ENCODE measurements at regions not wholly inside any gene's neighbourhood (a gene's known extent, or its start where the extent isn't known, plus 50 kb on each side); places are given as distances from the start of the nearest gene placed in this dataset.
A peak's percentile ranks its signal among the peaks of the same experiment; 100 is the strongest.

GRCh38 chr13:50123862-50124535 lies 108.8 kb downstream of the KCNRG start:
- Histone ChIP-seq H3K9ac (ENCODE audit: low read length) (peak overlapping the region; percentile 93), H4K20me1 (ENCODE audit: insufficient read depth, low read length) (no peaks in the 10 kb centered on the region), H2AFZ (ENCODE audit: low read length) (no peak overlapping the region), H3K4me3 (ENCODE audit: low read depth, low read length, poor library complexity, severe bottlenecking) (peak overlapping the region; percentile 99), H3K36me3 (ENCODE audit: insufficient read depth, low read length) (peaks cover 43% of the 10 kb centered on the region), H3K27me3 (ENCODE audit: insufficient read depth, low read length) (no peaks in the 10 kb centered on the region), H3K4me1 (ENCODE audit: insufficient read depth, low read length, severe bottlenecking) (peaks cover 74% of the 10 kb centered on the region), H3K79me2 (ENCODE audit: insufficient read depth, low read length) (peaks cover 48% of the 10 kb centered on the region), H3K9me3 (ENCODE audit: low read length) (no peaks in the 10 kb centered on the region), H3F3A (ENCODE audit: insufficient read depth, low read length) (0 out of 2 replicates have a peak, but pooled peaks cover 3% of the 10 kb centered on the region), H3K27ac (ENCODE audit: low read depth, low read length, poor library complexity, severe bottlenecking) (peak overlapping the region; percentile 95), H3K9me2 (ENCODE audit: low read depth, low read length) (no peaks in the 10 kb centered on the region), H3K4me2 (ENCODE audit: low read length) (peak overlapping the region; percentile 92)
- TF ChIP-seq, protein P1, sequence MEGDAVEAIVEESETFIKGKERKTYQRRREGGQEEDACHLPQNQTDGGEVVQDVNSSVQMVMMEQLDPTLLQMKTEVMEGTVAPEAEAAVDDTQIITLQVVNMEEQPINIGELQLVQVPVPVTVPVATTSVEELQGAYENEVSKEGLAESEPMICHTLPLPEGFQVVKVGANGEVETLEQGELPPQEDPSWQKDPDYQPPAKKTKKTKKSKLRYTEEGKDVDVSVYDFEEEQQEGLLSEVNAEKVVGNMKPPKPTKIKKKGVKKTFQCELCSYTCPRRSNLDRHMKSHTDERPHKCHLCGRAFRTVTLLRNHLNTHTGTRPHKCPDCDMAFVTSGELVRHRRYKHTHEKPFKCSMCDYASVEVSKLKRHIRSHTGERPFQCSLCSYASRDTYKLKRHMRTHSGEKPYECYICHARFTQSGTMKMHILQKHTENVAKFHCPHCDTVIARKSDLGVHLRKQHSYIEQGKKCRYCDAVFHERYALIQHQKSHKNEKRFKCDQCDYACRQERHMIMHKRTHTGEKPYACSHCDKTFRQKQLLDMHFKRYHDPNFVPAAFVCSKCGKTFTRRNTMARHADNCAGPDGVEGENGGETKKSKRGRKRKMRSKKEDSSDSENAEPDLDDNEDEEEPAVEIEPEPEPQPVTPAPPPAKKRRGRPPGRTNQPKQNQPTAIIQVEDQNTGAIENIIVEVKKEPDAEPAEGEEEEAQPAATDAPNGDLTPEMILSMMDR (IDR thresholded peaks at IDR 0.05; ENCODE audit: low read length): no peak
- TF ChIP-seq EZH2 (IDR thresholded peaks at IDR 0.05; ENCODE audit: borderline replicate concordance, low read length): no peak

GRCh38 chr13:50124536-50125303 lies 109.5 kb downstream of the KCNRG start:
- Histone ChIP-seq H3K4me3 (ENCODE audit: low read depth, low read length, poor library complexity, severe bottlenecking) (peak overlapping the region; percentile 99), H2AFZ (ENCODE audit: low read length) (no peak overlapping the region), H3K9me3 (ENCODE audit: low read length) (no peaks in the 10 kb centered on the region), H3K9ac (ENCODE audit: low read length) (peak overlapping the region; percentile 100), H3K36me3 (ENCODE audit: insufficient read depth, low read length) (peaks cover 38% of the 10 kb centered on the region), H3K27me3 (ENCODE audit: insufficient read depth, low read length) (no peaks in the 10 kb centered on the region), H3F3A (ENCODE audit: insufficient read depth, low read length) (0 out of 2 replicates have a peak, but pooled peaks cover 3% of the 10 kb centered on the region), H3K27ac (ENCODE audit: low read depth, low read length, poor library complexity, severe bottlenecking) (peak overlapping the region; percentile 95), H3K4me1 (ENCODE audit: insufficient read depth, low read length, severe bottlenecking) (peaks cover 74% of the 10 kb centered on the region), H3K4me2 (ENCODE audit: low read length) (peak overlapping the region; percentile 84), H3K9me2 (ENCODE audit: low read depth, low read length) (no peaks in the 10 kb centered on the region), H4K20me1 (ENCODE audit: insufficient read depth, low read length) (no peaks in the 10 kb centered on the region), H3K79me2 (ENCODE audit: insufficient read depth, low read length) (peaks cover 43% of the 10 kb centered on the region)
- no peak for TF ChIP-seq EZH2 (IDR thresholded peaks at IDR 0.05; ENCODE audit: borderline replicate concordance, low read length)
- TF ChIP-seq, protein P1 (IDR thresholded peaks at IDR 0.05; ENCODE audit: low read length): no peak

DNA sequence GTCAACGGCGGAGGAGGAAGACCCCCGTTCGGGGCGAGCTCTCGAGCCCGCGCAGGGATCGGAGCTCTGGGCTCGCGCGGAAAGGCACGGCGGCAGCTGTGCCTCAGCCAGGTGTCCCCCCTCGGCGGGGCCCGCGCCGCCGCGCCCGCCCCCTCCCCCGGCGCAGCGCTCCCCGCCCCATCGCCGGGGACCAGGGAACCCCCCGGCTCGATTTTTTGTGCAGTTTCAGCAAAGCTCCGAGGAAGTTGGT lies 110.0 kb downstream of the KCNRG start:
- TF ChIP-seq, protein P1 (IDR thresholded peaks at IDR 0.05; ENCODE audit: low read length): no peak
- TF ChIP-seq EZH2 (IDR thresholded peaks at IDR 0.05; ENCODE audit: borderline replicate concordance, low read length): no peak
- Histone ChIP-seq H2AFZ (ENCODE audit: low read length) (no peak overlapping the region), H3K4me2 (ENCODE audit: low read length) (peak overlapping the region; percentile 84), H3F3A (ENCODE audit: insufficient read depth, low read length) (0 out of 2 replicates have a peak, but pooled peaks cover 3% of the 10 kb centered on the region), H4K20me1 (ENCODE audit: insufficient read depth, low read length) (no peaks in the 10 kb centered on the region), H3K36me3 (ENCODE audit: insufficient read depth, low read length) (peaks cover 33% of the 10 kb centered on the region), H3K4me1 (ENCODE audit: insufficient read depth, low read length, severe bottlenecking) (peaks cover 73% of the 10 kb centered on the region), H3K27me3 (ENCODE audit: insufficient read depth, low read length) (no peaks in the 10 kb centered on the region), H3K9ac (ENCODE audit: low read length) (peak overlapping the region; percentile 100), H3K9me2 (ENCODE audit: low read depth, low read length) (no peaks in the 10 kb centered on the region), H3K79me2 (ENCODE audit: insufficient read depth, low read length) (peaks cover 38% of the 10 kb centered on the region), H3K27ac (ENCODE audit: low read depth, low read length, poor library complexity, severe bottlenecking) (peak overlapping the region; percentile 95), H3K9me3 (ENCODE audit: low read length) (no peaks in the 10 kb centered on the region), H3K4me3 (ENCODE audit: low read depth, low read length, poor library complexity, severe bottlenecking) (peak overlapping the region; percentile 99)

Data from OCI-LY1 (cell line).